ENCODE measurements at regions not wholly inside any gene's neighbourhood (a gene's known extent, or its start where the extent isn't known, plus 50 kb on each side); places are given as distances from the start of the nearest gene placed in this dataset.

GRCh38 chr9:117470455-117470854, 55.6 kb upstream of the ASTN2 start:
- DNase-seq: no peak
- Histone ChIP-seq H3K27ac (ENCODE audit: low read depth in 2 of 2, low read length in 1 of 2) (no peak overlapping the region), H3K27me3 (ENCODE audit: insufficient read depth) (no peaks in the 10 kb centered on the region), H3K9ac (no peak overlapping the region), H2AFZ (ENCODE audit: low read depth) (no peak overlapping the region), H3K79me2 (ENCODE audit: insufficient read depth) (no peaks in the 10 kb centered on the region), H3K9me3 (no peaks in the 10 kb centered on the region), H3K9me2 (no peaks in the 10 kb centered on the region), H3K4me2 (no peak overlapping the region), H3K36me3 (replicated peaks in 1 of 2; ENCODE audit: control insufficient read depth in 1 of 2, insufficient read depth in 2 of 2, low read length in 1 of 2) (no peaks in the 10 kb centered on the region), H3F3A (replicated peaks; ENCODE audit: insufficient read depth) (no peaks in the 10 kb centered on the region), H3K4me3 (ENCODE audit: low read depth in 2 of 2, low read length in 1 of 2) (no peak overlapping the region), H4K20me1 (ENCODE audit: insufficient read depth) (no peaks in the 10 kb centered on the region), H3K4me1 (ENCODE audit: control insufficient read depth in 1 of 2, insufficient read depth in 2 of 2, low read depth in 1 of 2, low read length in 1 of 2) (no peaks in the 10 kb centered on the region; a peak in 1 of 4 replicates)
- ChIA-PET CTCF (interaction anchor here (2.2 kb wide), 1 partner anchor 17 kb away, joined by 6 read pairs; no protein-coding TSS in a partner anchor), POLR2A (no interaction called here)
- no peak for TF ChIP-seq CHD2 (IDR thresholded peaks at IDR 0.05; ENCODE audit: low read length, partially characterized antibody)
- no peak for TF ChIP-seq GABPA (IDR thresholded peaks at IDR 0.05; ENCODE audit: low read depth)
- TF ChIP-seq SIN3A (IDR thresholded peaks at IDR 0.05; ENCODE audit: borderline replicate concordance, low read depth, low read length): no peak
- TF ChIP-seq NRF1 (IDR thresholded peaks at IDR 0.05; ENCODE audit: low read depth, low read length): no peak
- TF ChIP-seq ELF1 (IDR thresholded peaks at IDR 0.05): no peak
- no peak for TF ChIP-seq RXRA (IDR thresholded peaks at IDR 0.05; ENCODE audit: borderline replicate concordance, low read depth)
- TF ChIP-seq USF2 (IDR thresholded peaks at IDR 0.05; ENCODE audit: borderline replicate concordance, low read depth, low read length): no peak
- TF ChIP-seq RAD21 (IDR thresholded peaks at IDR 0.05; ENCODE audit: low read length): no peak
- no peak for TF ChIP-seq USF1 (IDR thresholded peaks at IDR 0.05; ENCODE audit: borderline replicate concordance, low read depth)
- TF ChIP-seq EP300 (IDR thresholded peaks at IDR 0.05; ENCODE audit: borderline replicate concordance in 1 of 2, low read depth in 1 of 2, low read length in 1 of 2): no peak
- TF ChIP-seq PBX3 (IDR thresholded peaks at IDR 0.05): no peak
- TF ChIP-seq SMC3 (IDR thresholded peaks at IDR 0.05; ENCODE audit: low read depth, low read length): no peak
- TF ChIP-seq TAF1 (IDR thresholded peaks at IDR 0.05; ENCODE audit: borderline replicate concordance, low read depth, low read length): no peak
- no peak for TF ChIP-seq RCOR1 (IDR thresholded peaks at IDR 0.05; ENCODE audit: low read length)
- no peak for TF ChIP-seq JUND (IDR thresholded peaks at IDR 0.05)
- WGBS (ENCODE audit: low lambda C conversion rate): 0% methylated on average over 1 of the region's 1 CpG

- Histone ChIP-seq H3K36me3 (replicated peaks in 1 of 2; ENCODE audit: control insufficient read depth in 1 of 2, insufficient read depth in 2 of 2, low read length in 1 of 2) (no peaks in the 10 kb centered on the region), H3K27ac (ENCODE audit: low read depth in 2 of 2, low read length in 1 of 2) (no peak overlapping the region), H3K4me1 (ENCODE audit: control insufficient read depth in 1 of 2, insufficient read depth in 2 of 2, low read depth in 1 of 2, low read length in 1 of 2) (peaks cover 0 to 8% of the 10 kb centered on the region in 2 experiments; a peak in 1 of 4 replicates), H3K9me2 (no peaks in the 10 kb centered on the region), H3K4me3 (ENCODE audit: low read depth in 2 of 2, low read length in 1 of 2) (no peak overlapping the region), H2AFZ (ENCODE audit: low read depth) (0 out of 2 replicates have a peak overlapping the region, but pooled peaks have one; percentile 57), H3K4me2 (no peak overlapping the region), H3K9ac (no peak overlapping the region), H3K9me3 (no peaks in the 10 kb centered on the region), H4K20me1 (ENCODE audit: insufficient read depth) (no peaks in the 10 kb centered on the region), H3K27me3 (ENCODE audit: insufficient read depth) (no peaks in the 10 kb centered on the region), H3K79me2 (ENCODE audit: insufficient read depth) (no peaks in the 10 kb centered on the region), H3F3A (replicated peaks; ENCODE audit: insufficient read depth) (no peaks in the 10 kb centered on the region)
- TF ChIP-seq CHD2 (IDR thresholded peaks at IDR 0.05; ENCODE audit: low read length, partially characterized antibody): no peak
- no peak for TF ChIP-seq YY1 (IDR thresholded peaks at IDR 0.05; ENCODE audit: low read depth)
- TF ChIP-seq GATA2 (CRISPR knock-in tag; IDR thresholded peaks at IDR 0.05): no peak
- no peak for TF ChIP-seq POLR2AphosphoS5 (IDR thresholded peaks at IDR 0.05; ENCODE audit: low read depth, low read length)
- TF ChIP-seq MXI1 (IDR thresholded peaks at IDR 0.05; ENCODE audit: low read depth, low read length): no peak
- TF ChIP-seq JUND (IDR thresholded peaks at IDR 0.05): no peak
- no peak for TF ChIP-seq PBX3 (IDR thresholded peaks at IDR 0.05)
- DNase-seq: no peak
- ChIA-PET CTCF (no interaction called here), POLR2A (no interaction called here)
- 14% methylated on average over 3 of the region's 3 CpGs for WGBS (ENCODE audit: low lambda C conversion rate)
Measured at GRCh38 chr9:117466111-117466510, 51.3 kb upstream of the ASTN2 start.
